Inferior parietal cortex (tissue), 1 donor: ENCODE measurements at regions not wholly inside any gene's neighbourhood (a gene's known extent, or its start where the extent isn't known, plus 50 kb on each side); places are given as distances from the start of the nearest gene placed in this dataset.
"Not testable (repeated sequence)": the region's sequence is repeated elsewhere in the genome, so short reads cannot be mapped to it uniquely, and the experiment has no call there.

Experiments used
- DNase-seq: peaks from one replicate; pipeline ENCODE4 v3.0.0-alpha.2; 2016; ENCODE audit errors: extremely low spot score

- no peak for DNase-seq
These were observed 198.1 kb upstream of the ACTBL2 start for GRCh38 chr5:57680686-57681085.

- DNase-seq, result no peak
These were observed 194.6 kb upstream of the ACTBL2 start for GRCh38 chr5:57677235-57677634.

GRCh38 chr5:57676222-57677098 lies 193.8 kb upstream of the ACTBL2 start:
- no peak for DNase-seq

GRCh38 chr5:57675236-57675635 lies 192.6 kb upstream of the ACTBL2 start:
- DNase-seq, result no peak

GRCh38 chr5:57671371-57671770 lies 188.8 kb upstream of the ACTBL2 start:
- no peak for DNase-seq

GRCh38 chr5:57666582-57666981 lies 184.0 kb upstream of the ACTBL2 start:
- no peak for DNase-seq

GRCh38 chr5:57665146-57665936 lies 182.7 kb upstream of the ACTBL2 start:
- no peak for DNase-seq

- no peak for DNase-seq
These were observed 182.1 kb upstream of the ACTBL2 start for GRCh38 chr5:57664700-57665099.

- no peak for DNase-seq
These were observed 180.9 kb upstream of the ACTBL2 start for GRCh38 chr5:57663466-57663865.

- DNase-seq, result no peak
These were observed 180.4 kb upstream of the ACTBL2 start for GRCh38 chr5:57662991-57663390.

- DNase-seq, result no peak
These were observed 177.3 kb upstream of the ACTBL2 start for GRCh38 chr5:57659886-57660285.

GRCh38 chr5:57658018-57658417 lies 175.4 kb upstream of the ACTBL2 start:
- DNase-seq, result no peak

GRCh38 chr5:57655228-57655627 lies 172.6 kb upstream of the ACTBL2 start:
- DNase-seq, result no peak

GRCh38 chr5:57653636-57654290 lies 171.2 kb upstream of the ACTBL2 start:
- DNase-seq, result peak; percentile 79

GRCh38 chr5:57651127-57651526 lies 168.5 kb upstream of the ACTBL2 start:
- DNase-seq, result no peak

GRCh38 chr5:57650360-57651069 lies 167.9 kb upstream of the ACTBL2 start:
- no peak for DNase-seq

- no peak for DNase-seq
These were observed 160.1 kb upstream of the ACTBL2 start for GRCh38 chr5:57642698-57643097.

GRCh38 chr5:57642066-57642465 lies 159.5 kb upstream of the ACTBL2 start:
- no peak for DNase-seq

- DNase-seq, result no peak
These were observed 152.7 kb upstream of the ACTBL2 start for GRCh38 chr5:57635146-57635777.

- DNase-seq, result no peak
These were observed 150.3 kb upstream of the ACTBL2 start for GRCh38 chr5:57632937-57633336.

GRCh38 chr5:57631139-57631538 lies 148.5 kb upstream of the ACTBL2 start:
- DNase-seq, result not testable (repeated sequence)
